Fibroblast of the aortic adventitia (primary cell): ENCODE measurements at regions not wholly inside any gene's neighbourhood (a gene's known extent, or its start where the extent isn't known, plus 50 kb on each side); places are given as distances from the start of the nearest gene placed in this dataset.
"Not testable (repeated sequence)": the region's sequence is repeated elsewhere in the genome, so short reads cannot be mapped to it uniquely, and the experiment has no call there.

Experiments
- DNase-seq: peaks from one replicate; pipeline ENCODE4 v3.0.0-alpha.2; 2010; ENCODE audit warnings: low read depth
- H3K4me3 ChIP-seq: 2 replicates; pipeline ENCODE4 v1.5.1; 2011; ENCODE audit warnings: low read depth, mild to moderate bottlenecking, control low read depth, low read length, moderate library complexity
- CTCF ChIP-seq: IDR thresholded peaks from 2 replicates; pipeline ENCODE4 v1.5.1; 2011; ENCODE audit warnings: mild to moderate bottlenecking, low read length, control low read depth, inconsistent platforms; ENCODE audit not compliant: insufficient read depth

- DNase-seq: no peak
- no peak overlapping the region for H3K4me3 ChIP-seq
- TF ChIP-seq CTCF: no peak
These were observed 472.3 kb downstream of the IRS2 start for GRCh38 chr13:109314101-109314500.

- TF ChIP-seq CTCF: no peak
- no peak for DNase-seq
- H3K4me3 ChIP-seq: no peak overlapping the region
These were observed 474.0 kb downstream of the IRS2 start for GRCh38 chr13:109312399-109312798.

GRCh38 chr13:109311431-109311976 lies 474.9 kb downstream of the IRS2 start:
- not testable (repeated sequence) for H3K4me3 ChIP-seq, DNase-seq

- no peak for DNase-seq
- TF ChIP-seq CTCF: no peak
- H3K4me3 ChIP-seq: no peak overlapping the region
These were observed 476.6 kb downstream of the IRS2 start for GRCh38 chr13:109309625-109310363.

GRCh38 chr13:109307027-109307426 lies 479.4 kb downstream of the IRS2 start:
- H3K4me3 ChIP-seq: no peak overlapping the region
- no peak for DNase-seq
- TF ChIP-seq CTCF: no peak

GRCh38 chr13:109301726-109302125 lies 484.7 kb downstream of the IRS2 start:
- no peak overlapping the region for H3K4me3 ChIP-seq
- no peak for TF ChIP-seq CTCF
- DNase-seq: no peak

- no peak for DNase-seq
- TF ChIP-seq CTCF: no peak
- H3K4me3 ChIP-seq: no peak overlapping the region
These were observed 485.1 kb downstream of the IRS2 start for GRCh38 chr13:109301276-109301675.
